ENCODE measurements at regions not wholly inside any gene's neighbourhood (a gene's known extent, or its start where the extent isn't known, plus 50 kb on each side); places are given as distances from the start of the nearest gene placed in this dataset.

- Histone ChIP-seq H3K4me2 (ENCODE audit: insufficient read depth, low read length) (no peak overlapping the region), H3K27ac (ENCODE audit: low read length) (no peak overlapping the region), H3K9ac (ENCODE audit: low read depth, low read length) (no peak overlapping the region), H3K79me2 (ENCODE audit: insufficient read depth, low read length) (no peaks in the 10 kb centered on the region), H3K36me3 (ENCODE audit: insufficient read depth, low read length) (no peaks in the 10 kb centered on the region), H3K4me1 (ENCODE audit: insufficient read depth, low read length) (peaks cover 4% of the 10 kb centered on the region; the same call in 1 of the 2 replicates), H4K20me1 (ENCODE audit: insufficient read depth, low read length) (no peaks in the 10 kb centered on the region), H3K9me3 (ENCODE audit: insufficient read depth, low read length, severe bottlenecking) (no peaks in the 10 kb centered on the region), H2AFZ (ENCODE audit: low read depth, low read length) (no peak overlapping the region), H3K27me3 (ENCODE audit: insufficient read depth, low read length, poor library complexity) (no peaks in the 10 kb centered on the region), H3K4me3 (ENCODE audit: low read depth in 1 of 2, low read length in 2 of 2) (no peak overlapping the region)
- TF ChIP-seq EZH2 (IDR thresholded peaks at IDR 0.05; ENCODE audit: borderline replicate concordance, low read depth, low read length, severe bottlenecking) (no peak), CTCF (IDR thresholded peaks at IDR 0.05; ENCODE audit: borderline replicate concordance, extremely low read depth, low read length, poor library complexity, severe bottlenecking) (no peak)
- DNase-seq: no peak
- no peak for ATAC-seq (ENCODE audit: insufficient read depth, low read depth)
Measured at GRCh38 chr5:62144401-62145022, 161.5 kb upstream of the KIF2A start.

GRCh38 chr5:62149879-62150278 is 156.1 kb upstream of the KIF2A start:
- Histone ChIP-seq H3K79me2 (ENCODE audit: insufficient read depth, low read length) (no peaks in the 10 kb centered on the region), H3K36me3 (ENCODE audit: insufficient read depth, low read length) (no peaks in the 10 kb centered on the region), H4K20me1 (ENCODE audit: insufficient read depth, low read length) (no peaks in the 10 kb centered on the region), H3K4me2 (ENCODE audit: insufficient read depth, low read length) (no peak overlapping the region), H3K27me3 (ENCODE audit: insufficient read depth, low read length, poor library complexity) (no peaks in the 10 kb centered on the region), H3K4me3 (ENCODE audit: low read depth in 1 of 2, low read length in 2 of 2) (no peak overlapping the region), H3K9me3 (ENCODE audit: insufficient read depth, low read length, severe bottlenecking) (peaks cover under 1% of the 10 kb centered on the region), H3K4me1 (ENCODE audit: insufficient read depth, low read length) (peaks cover 11% of the 10 kb centered on the region), H2AFZ (ENCODE audit: low read depth, low read length) (no peak overlapping the region), H3K9ac (ENCODE audit: low read depth, low read length) (no peak overlapping the region), H3K27ac (ENCODE audit: low read length) (no peak overlapping the region)
- DNase-seq (no peak), ATAC-seq (ENCODE audit: insufficient read depth, low read depth) (peak; percentile 47; the same call in 1 of the 3 replicates)
- TF ChIP-seq EZH2 (IDR thresholded peaks at IDR 0.05; ENCODE audit: borderline replicate concordance, low read depth, low read length, severe bottlenecking) (no peak), CTCF (IDR thresholded peaks at IDR 0.05; ENCODE audit: borderline replicate concordance, extremely low read depth, low read length, poor library complexity, severe bottlenecking) (no peak)

GRCh38 chr5:62152394-62153087 is 153.5 kb upstream of the KIF2A start:
- TF ChIP-seq EZH2 (IDR thresholded peaks at IDR 0.05; ENCODE audit: borderline replicate concordance, low read depth, low read length, severe bottlenecking) (no peak), CTCF (IDR thresholded peaks at IDR 0.05; ENCODE audit: borderline replicate concordance, extremely low read depth, low read length, poor library complexity, severe bottlenecking) (no peak)
- H4K20me1 ChIP-seq (ENCODE audit: insufficient read depth, low read length): no peaks in the 10 kb centered on the region
- no peak overlapping the region for H3K4me3 ChIP-seq (ENCODE audit: low read depth in 1 of 2, low read length in 2 of 2)
- H3K27me3 ChIP-seq (ENCODE audit: insufficient read depth, low read length, poor library complexity): no peaks in the 10 kb centered on the region
- no peaks in the 10 kb centered on the region for H3K79me2 ChIP-seq (ENCODE audit: insufficient read depth, low read length)
- peaks cover 11% of the 10 kb centered on the region for H3K4me1 ChIP-seq (ENCODE audit: insufficient read depth, low read length)
- H3K27ac ChIP-seq (ENCODE audit: low read length): no peak overlapping the region
- peaks cover 6% of the 10 kb centered on the region for H3K9me3 ChIP-seq (ENCODE audit: insufficient read depth, low read length, severe bottlenecking)
- H3K4me2 ChIP-seq (ENCODE audit: insufficient read depth, low read length): no peak overlapping the region
- H2AFZ ChIP-seq (ENCODE audit: low read depth, low read length): no peak overlapping the region
- no peak overlapping the region for H3K9ac ChIP-seq (ENCODE audit: low read depth, low read length)
- H3K36me3 ChIP-seq (ENCODE audit: insufficient read depth, low read length): no peaks in the 10 kb centered on the region
- no peak for DNase-seq
- ATAC-seq (ENCODE audit: insufficient read depth, low read depth): no peak
